IPS DF 19.7 (cell line): ENCODE measurements at regions not wholly inside any gene's neighbourhood (a gene's known extent, or its start where the extent isn't known, plus 50 kb on each side); places are given as distances from the start of the nearest gene placed in this dataset.
"Not testable (repeated sequence)": the region's sequence is repeated elsewhere in the genome, so short reads cannot be mapped to it uniquely, and the experiment has no call there.

Source experiments
- DNase-seq: peaks from one replicate; pipeline ENCODE4 v3.0.0-alpha.2; 2013; ENCODE audit warnings: low read depth, low spot score

DNA sequence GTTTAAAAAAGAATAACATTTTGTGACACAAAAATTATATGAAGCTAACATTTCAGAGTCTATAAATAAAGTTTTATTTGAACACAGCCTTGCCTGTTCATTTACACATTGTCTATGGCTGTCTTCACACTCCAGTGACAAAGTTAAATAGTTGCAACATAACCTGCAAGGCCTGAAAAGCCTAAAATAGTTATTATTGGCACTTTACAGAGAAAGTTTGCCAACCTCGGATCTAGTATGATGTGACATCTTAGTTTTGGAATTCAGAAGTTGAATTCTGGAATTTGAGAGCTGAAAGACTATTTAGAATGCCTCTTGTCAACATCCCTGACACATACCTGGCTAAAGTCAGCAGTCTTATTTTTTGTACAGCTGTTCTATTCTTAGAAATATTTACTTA lies 68.3 kb downstream of the DYRK2 start:
- no peak for DNase-seq

DNA sequence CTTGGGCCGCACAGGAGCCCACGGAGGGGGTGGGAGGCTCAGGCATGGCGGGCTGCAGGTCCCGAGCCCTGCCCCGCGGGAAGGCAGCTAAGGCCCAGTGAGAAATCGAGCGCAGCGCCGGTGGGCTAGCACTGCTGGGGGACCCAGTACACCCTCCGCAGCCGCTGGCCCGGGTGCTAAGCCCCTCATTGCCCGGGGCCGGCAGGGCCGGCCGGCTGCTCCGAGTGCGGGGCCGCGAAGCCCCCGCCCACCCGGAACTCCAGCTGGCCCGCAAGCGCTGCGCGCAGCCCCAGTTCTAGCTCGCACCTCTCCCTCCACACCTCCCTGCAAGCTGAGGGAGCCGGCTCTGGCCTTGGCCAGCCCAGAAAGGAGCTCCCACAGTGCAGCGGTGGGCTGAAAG lies 70.8 kb downstream of the DYRK2 start:
- not testable (repeated sequence) for DNase-seq

DNA sequence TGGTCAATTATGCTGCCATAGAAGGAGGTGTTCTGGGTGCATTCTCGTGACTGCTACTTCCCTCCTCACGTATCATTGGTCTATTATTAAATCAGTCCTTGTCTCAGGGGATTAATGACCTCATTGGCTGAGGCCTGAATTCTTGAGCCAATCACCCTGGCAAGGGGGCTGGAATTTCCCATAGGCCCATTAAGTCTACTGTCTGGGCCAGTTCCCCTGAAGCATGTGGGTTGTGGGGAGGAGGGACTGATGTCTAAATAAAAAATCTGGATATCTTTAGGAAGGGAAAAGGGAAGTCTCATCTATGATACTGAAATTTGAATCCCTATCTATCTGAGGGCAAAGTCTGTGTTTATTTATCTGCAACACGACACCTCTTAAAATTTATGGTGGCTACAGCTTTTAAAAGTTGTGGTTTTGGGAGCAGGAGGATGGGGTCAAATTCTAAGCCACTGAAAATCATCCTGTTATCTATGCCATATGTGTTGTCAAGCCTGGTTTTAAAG lies 71.9 kb downstream of the DYRK2 start:
- DNase-seq, result no peak

GRCh38 chr12:67721248-67721647 lies 72.7 kb downstream of the DYRK2 start:
- no peak for DNase-seq

- DNase-seq, result no peak
These were observed 73.8 kb downstream of the DYRK2 start for GRCh38 chr12:67722296-67722695.

- DNase-seq, result no peak
These were observed 78.3 kb downstream of the DYRK2 start for GRCh38 chr12:67726868-67727267.

- DNase-seq, result no peak
These were observed 79.4 kb downstream of the DYRK2 start for GRCh38 chr12:67727702-67728666.

DNA sequence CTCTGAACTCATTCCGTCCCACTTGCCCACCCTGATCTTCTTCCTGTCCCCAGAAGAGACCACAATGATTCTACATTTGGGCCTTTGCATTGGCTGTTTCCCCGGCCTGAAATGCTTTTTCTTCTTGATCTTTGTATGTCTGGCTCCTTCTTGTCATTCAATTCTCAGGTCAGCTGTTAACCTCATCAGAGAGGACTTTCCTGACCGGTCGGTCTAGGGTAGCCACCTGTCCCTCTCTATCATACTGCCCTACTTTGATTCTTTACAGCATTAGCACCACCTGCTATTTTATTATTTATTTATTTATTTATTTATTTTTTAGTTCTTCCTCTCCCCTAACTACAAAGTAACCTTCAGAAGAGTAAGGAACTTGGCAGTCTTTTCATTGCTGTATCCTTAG lies 84.3 kb downstream of the DYRK2 start:
- DNase-seq, result no peak

DNA sequence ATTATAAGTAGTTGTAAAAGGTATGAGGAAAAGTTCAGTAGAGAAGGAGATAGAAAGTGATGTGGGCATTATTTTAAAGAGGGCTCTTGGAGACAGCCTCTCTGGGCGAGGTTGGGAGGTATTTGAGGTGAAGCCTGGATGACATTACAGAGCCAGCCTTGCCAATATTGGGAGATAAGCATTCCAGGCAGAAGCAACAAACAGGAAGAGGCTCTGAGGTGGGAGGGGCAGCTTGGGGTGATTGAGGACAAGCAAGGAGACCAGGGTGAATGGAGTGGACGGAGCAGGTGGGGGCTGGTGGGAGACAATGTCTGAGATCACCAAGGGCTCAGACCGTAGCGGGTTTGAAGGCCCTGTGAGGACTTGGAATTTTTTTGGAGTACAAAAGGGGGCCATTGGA lies 87.3 kb downstream of the DYRK2 start:
- no peak for DNase-seq

DNA sequence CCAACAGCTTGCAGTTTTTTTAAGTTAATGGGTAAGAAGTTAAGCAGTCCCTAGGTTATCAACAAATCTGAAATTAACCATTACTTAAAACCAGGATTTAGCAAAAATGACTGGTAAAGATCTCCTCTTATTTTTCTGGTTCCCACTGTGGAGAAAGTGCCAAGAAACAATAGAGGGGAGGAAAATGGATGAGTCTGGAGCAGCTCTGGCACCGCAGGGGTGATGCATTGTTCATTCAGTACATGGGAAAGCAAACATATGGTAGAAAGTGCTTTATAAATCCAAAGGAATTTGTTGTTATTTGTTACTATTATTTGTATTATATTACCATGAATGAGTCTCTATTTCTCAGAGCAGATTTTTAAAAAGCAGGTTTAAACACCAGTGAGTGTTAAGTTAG lies 92.2 kb downstream of the DYRK2 start:
- DNase-seq, result no peak

GRCh38 chr12:67741270-67741669 lies 92.7 kb downstream of the DYRK2 start:
- no peak for DNase-seq

DNA sequence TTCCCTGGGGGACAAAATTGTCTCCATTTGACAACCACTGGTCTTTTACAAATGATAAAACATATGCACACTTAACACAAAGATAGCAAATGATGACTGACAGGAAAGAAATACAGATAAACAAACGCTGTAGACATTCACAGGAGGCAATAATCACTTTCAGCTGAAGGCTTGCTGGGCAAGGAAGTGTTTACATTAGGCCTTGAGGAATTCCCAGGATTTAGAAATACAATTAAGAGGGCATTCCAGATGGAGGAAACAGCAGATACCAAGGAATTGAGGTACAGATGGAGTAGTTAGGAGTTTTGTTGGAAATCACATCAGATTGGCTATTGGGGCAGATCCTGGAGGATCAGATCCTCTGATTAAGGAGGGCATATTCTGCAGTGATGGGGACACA lies 93.9 kb downstream of the DYRK2 start:
- DNase-seq, result no peak

DNA sequence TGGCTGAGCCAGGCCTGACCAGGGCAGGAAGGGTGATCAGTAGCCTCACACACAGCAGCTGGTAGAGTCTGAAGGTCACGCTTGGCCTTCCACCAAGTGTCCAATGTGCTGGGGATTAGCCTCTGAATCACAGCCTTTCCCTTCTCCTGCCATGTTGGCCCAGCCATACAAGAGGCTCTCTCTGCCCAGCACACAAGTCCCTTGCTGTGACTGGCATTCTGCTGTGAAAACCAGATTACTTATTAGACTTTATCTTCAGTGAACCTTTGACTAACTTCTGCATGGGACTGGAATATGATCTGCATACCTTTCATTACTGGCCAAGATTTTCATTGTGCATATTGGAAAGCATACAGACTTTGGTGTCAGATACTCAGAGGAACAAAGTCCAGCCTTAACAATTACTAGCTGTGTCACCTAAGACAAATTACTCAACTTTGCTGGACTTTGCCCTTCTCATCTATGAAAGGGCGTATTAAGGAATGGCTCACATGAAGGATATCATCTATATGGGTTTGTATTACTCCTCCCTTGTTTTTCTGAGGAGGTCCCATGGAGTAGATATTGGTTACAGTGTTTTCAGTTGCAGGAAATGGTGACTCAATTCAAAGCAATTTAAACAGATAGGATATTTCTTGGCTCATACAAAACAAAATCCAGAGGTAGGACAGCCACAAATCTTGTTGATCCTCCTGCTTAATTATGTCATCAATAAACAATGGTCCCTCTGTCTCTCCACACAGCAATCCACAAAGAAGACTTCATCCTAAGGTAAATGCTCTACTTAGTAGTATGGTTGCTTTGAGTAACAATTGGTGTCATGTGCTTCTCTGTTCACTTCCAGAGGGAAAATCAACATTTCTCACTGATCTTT lies 99.6 kb downstream of the DYRK2 start:
- no peak for DNase-seq

- no peak for DNase-seq
These were observed 100.1 kb downstream of the DYRK2 start for GRCh38 chr12:67748743-67749040.

DNA sequence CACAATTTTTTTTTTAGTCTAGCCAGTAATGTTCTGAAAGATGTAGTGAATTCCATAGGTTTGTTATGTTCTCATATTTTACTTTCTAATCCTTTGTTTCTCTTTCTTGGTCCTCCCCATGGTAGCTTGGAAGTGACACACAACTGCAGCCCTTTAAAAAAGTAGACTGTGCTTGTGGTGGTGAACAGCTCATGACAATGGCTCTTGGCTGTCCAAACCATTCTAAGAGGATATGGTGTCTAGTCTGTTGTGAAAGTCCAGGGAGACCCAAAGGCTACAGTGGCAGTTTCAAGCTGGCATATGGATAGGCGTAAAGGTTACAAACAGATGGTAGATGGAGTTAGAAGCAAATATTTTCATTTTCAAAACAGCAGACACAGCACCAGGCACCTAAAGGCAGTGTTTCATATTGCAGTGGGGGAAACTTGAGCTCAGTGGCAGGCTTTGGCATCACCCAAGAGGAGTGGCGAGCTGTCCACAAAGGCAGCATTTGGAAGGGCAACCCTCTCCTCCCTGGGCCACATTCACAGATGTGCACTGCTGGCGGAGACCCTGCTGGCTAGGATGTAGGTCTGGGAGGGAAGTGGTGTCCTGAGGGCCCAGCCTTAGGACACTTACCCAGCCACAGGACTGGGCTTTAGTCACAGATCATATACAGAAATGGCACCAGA lies 102.1 kb downstream of the DYRK2 start:
- DNase-seq, result no peak

GRCh38 chr12:67751381-67751928 lies 102.9 kb downstream of the DYRK2 start:
- DNase-seq, result no peak

- DNase-seq, result no peak
These were observed 103.7 kb downstream of the DYRK2 start for GRCh38 chr12:67752226-67752732.

GRCh38 chr12:67754933-67755697 lies 106.6 kb downstream of the DYRK2 start:
- no peak for DNase-seq

GRCh38 chr12:67757651-67758050 lies 109.1 kb downstream of the DYRK2 start:
- DNase-seq, result no peak

- DNase-seq, result no peak
These were observed 109.6 kb downstream of the DYRK2 start for GRCh38 chr12:67758119-67758518.

- no peak for DNase-seq
These were observed 110.0 kb downstream of the DYRK2 start for GRCh38 chr12:67758521-67758920.
